B cell (primary cell): ENCODE measurements at regions not wholly inside any gene's neighbourhood (a gene's known extent, or its start where the extent isn't known, plus 50 kb on each side); places are given as distances from the start of the nearest gene placed in this dataset.

Experiments
- ATAC-seq: fragments of 200-7000 bp; cut with Tn5 transposase; one replicate; pipeline ENCODE4 v1.10.0; 2021; ENCODE audit warnings: low read depth, mild to moderate bottlenecking, moderate number of reproducible peaks, moderate library complexity
- CTCF ChIA-PET: fragments of 350-600 bp; sonication (Branson Sonifier 250); formaldehyde crosslinking; loops from one replicate; lab custom pipeline; 2021; ENCODE audit warnings: antibody characterized with exemption, inconsistent platforms; lab: Charles Lee
- POLR2A ChIA-PET: fragments of 350-600 bp; sonication (Branson Sonifier 250); formaldehyde crosslinking; loops from one replicate; lab custom pipeline; 2021; ENCODE audit warnings: antibody characterized with exemption; lab: Charles Lee
- DNase-seq: peaks from one replicate; pipeline ENCODE4 v3.0.0; 2013
- H2AFZ ChIP-seq: 2 replicates; pipeline ENCODE4 v1.6.1; 2012; ENCODE audit warnings: mild to moderate bottlenecking, low read depth, low read length; ENCODE audit not compliant: insufficient read depth, poor library complexity, severe bottlenecking
- H3K27ac ChIP-seq, 2 donors: 1 replicate in 1 of 2; 2 replicates in 1 of 2; pipeline ENCODE4 v1.5.1; 2012 to 2013; ENCODE audit warnings: low read length in 2 of 2, mild to moderate bottlenecking in 2 of 2, moderate library complexity in 1 of 2
- H3K27me3 ChIP-seq, 4 experiments: fragments of 200-600 bp in 1 of 4; sonication (generic) in 1 of 4; replicated peaks in 1 of 4; 1 replicate in 2 of 4; 2 replicates in 2 of 4; pipeline versions ENCODE4 v1.6.1 to v1.7.0; 2013 to 2016; ENCODE audit warnings: low read length in 3 of 4, mild to moderate bottlenecking in 2 of 4, mixed read lengths in 1 of 4, moderate library complexity in 1 of 4; ENCODE audit not compliant: insufficient read depth in 4 of 4, control insufficient read depth in 3 of 4; ENCODE audit errors: control extremely low read depth in 1 of 4
- H3K36me3 ChIP-seq, 2 experiments: replicated peaks in 1 of 2; 1 replicate in 1 of 2; 2 replicates in 1 of 2; pipeline versions ENCODE4 v1.6.1 to v1.7.1; 2013; ENCODE audit warnings: low read length in 1 of 2; ENCODE audit not compliant: insufficient read depth in 2 of 2, control insufficient read depth in 1 of 2; ENCODE audit errors: control extremely low read depth in 1 of 2, extremely low read depth in 1 of 2
- H3K4me1 ChIP-seq, 2 donors: fragments of 200-600 bp in 1 of 2; sonication (generic) in 1 of 2; 1 replicate in 1 of 2; 2 replicates in 1 of 2; pipeline versions ENCODE4 v1.5.1 to v1.6.1; 2013 to 2017; ENCODE audit warnings: low read length in 2 of 2; ENCODE audit not compliant: control insufficient read depth in 2 of 2, insufficient read depth in 2 of 2
- H3K4me2 ChIP-seq: replicated peaks from 2 replicates; pipeline ENCODE3; 2012; ENCODE audit warnings: mild to moderate bottlenecking, low read depth, low read length; ENCODE audit not compliant: poor library complexity, severe bottlenecking
- H3K4me3 ChIP-seq, 5 experiments: fragments of 200-600 bp in 1 of 5; sonication (generic) in 1 of 5; 1 replicate in 3 of 5; 2 replicates in 2 of 5; pipeline versions ENCODE4 v1.5.1 to v1.7.0; 2011 to 2016; ENCODE audit warnings: low read length in 4 of 5, mild to moderate bottlenecking in 4 of 5, low read depth in 2 of 5, control low read depth in 1 of 5, moderate library complexity in 1 of 5; ENCODE audit not compliant: insufficient read depth in 1 of 5; ENCODE audit errors: control extremely low read depth in 1 of 5, extremely low read depth in 1 of 5
- H3K79me2 ChIP-seq: fragments of 200-600 bp; sonication (generic); one replicate; pipeline ENCODE4 v1.6.0; 2016; ENCODE audit warnings: low read length; ENCODE audit not compliant: control insufficient read depth, insufficient read depth
- H3K9ac ChIP-seq: fragments of 200-600 bp; sonication (generic); 2 replicates; pipeline ENCODE4 v1.6.1; 2017; ENCODE audit warnings: mild to moderate bottlenecking, low read length, moderate library complexity
- H3K9me3 ChIP-seq, 3 donors: one replicate each; pipeline versions ENCODE4 v1.6.1 to v1.7.1; 2013; ENCODE audit warnings: low read length in 2 of 3; ENCODE audit not compliant: control insufficient read depth in 2 of 3, insufficient read depth in 1 of 3; ENCODE audit errors: control extremely low read depth in 1 of 3
- H4K20me1 ChIP-seq: 2 replicates; pipeline ENCODE4 v1.6.0; 2012; ENCODE audit warnings: mild to moderate bottlenecking, low read length; ENCODE audit not compliant: insufficient read depth, control insufficient read depth, poor library complexity, severe bottlenecking
- H3K27ac Mint-ChIP-seq: one replicate; pipeline ENCODE4 v1.8.0; 2021; ENCODE audit warnings: mixed read lengths
- H3K27me3 Mint-ChIP-seq: one replicate; pipeline ENCODE4 v1.8.0; 2021; ENCODE audit warnings: mixed read lengths
- H3K4me1 Mint-ChIP-seq: one replicate; pipeline ENCODE4 v1.8.0; 2021; ENCODE audit warnings: mixed read lengths
- H3K4me3 Mint-ChIP-seq: one replicate; pipeline ENCODE4 v1.8.0; 2021; ENCODE audit warnings: mixed read lengths
- H3K9me3 Mint-ChIP-seq: one replicate; pipeline ENCODE4 v1.8.0; 2022; ENCODE audit warnings: mixed read lengths; ENCODE audit not compliant: insufficient read depth
- EZH2 ChIP-seq: IDR thresholded peaks from 2 replicates; pipeline ENCODE4 v1.6.1; 2012; ENCODE audit warnings: borderline replicate concordance, low read depth, mild to moderate bottlenecking, moderate library complexity, low read length; ENCODE audit not compliant: insufficient read depth, poor library complexity, severe bottlenecking
- WGBS: methylation state at CpG from one replicate; pipeline ENCODE4 v1.1.5; 2013; ENCODE audit warnings: missing lambda C conversion rate; ENCODE audit not compliant: insufficient coverage; 5-methylcytosine and 5-hydroxymethylcytosine counted together
- intact Hi-C: fragments of 100-400 bp; cut with micrococcal nuclease; formaldehyde crosslinking; loops from one replicate; pipeline ENCODE4 v1.10.0; 2022
- TF ChIP-seq, protein P1 (sequence below): fragments of 200-600 bp; IDR thresholded peaks from one replicate; pipeline ENCODE4 v1.8.0; 2022; ENCODE audit warnings: antibody characterized with exemption, mild to moderate bottlenecking

DNA sequence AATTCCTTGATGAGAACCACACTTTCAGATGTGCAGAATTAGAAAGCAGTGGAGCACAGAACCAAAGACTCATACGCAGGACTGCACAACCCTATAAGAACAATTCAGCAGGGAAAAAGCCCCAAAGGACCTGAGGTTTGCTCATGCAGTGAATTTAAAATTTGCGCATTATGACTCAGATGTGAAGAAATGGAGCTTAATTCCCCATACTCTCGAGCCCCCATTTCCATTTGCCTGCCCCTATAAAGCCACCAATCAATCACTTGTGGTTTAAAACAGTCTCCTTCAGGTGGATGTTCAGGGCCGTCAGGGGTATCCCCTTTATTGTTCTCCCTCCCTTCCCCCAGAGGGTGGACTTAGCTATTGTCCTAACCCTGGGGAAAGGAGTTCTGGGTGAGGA lies 221.2 kb downstream of the IGSF11 start:
- CTCF ChIA-PET: no interaction called here
- ATAC-seq: no peak
- Histone ChIP-seq H3K9ac (no peak overlapping the region), H3K27me3 (peaks cover 0 to 9% (median 0%) of the 10 kb centered on the region in 4 experiments), H3K36me3 (no peaks in the 10 kb centered on the region), H3K79me2 (no peaks in the 10 kb centered on the region), H3K4me2 (no peak overlapping the region), H4K20me1 (no peaks in the 10 kb centered on the region), H3K4me1 (no peaks in the 10 kb centered on the region), H3K4me3 (no peak overlapping the region), H3K9me3 (no peaks in the 10 kb centered on the region), H2AFZ (no peak overlapping the region), H3K27ac (no peak overlapping the region)
- H3K27ac Mint-ChIP-seq: no peak overlapping the region
- no peak overlapping the region for H3K4me3 Mint-ChIP-seq
- intact Hi-C loops: no loop called here
- H3K9me3 Mint-ChIP-seq: no peaks in the 10 kb centered on the region
- DNase-seq: no peak
- no peak for TF ChIP-seq EZH2
- TF ChIP-seq, protein P1, sequence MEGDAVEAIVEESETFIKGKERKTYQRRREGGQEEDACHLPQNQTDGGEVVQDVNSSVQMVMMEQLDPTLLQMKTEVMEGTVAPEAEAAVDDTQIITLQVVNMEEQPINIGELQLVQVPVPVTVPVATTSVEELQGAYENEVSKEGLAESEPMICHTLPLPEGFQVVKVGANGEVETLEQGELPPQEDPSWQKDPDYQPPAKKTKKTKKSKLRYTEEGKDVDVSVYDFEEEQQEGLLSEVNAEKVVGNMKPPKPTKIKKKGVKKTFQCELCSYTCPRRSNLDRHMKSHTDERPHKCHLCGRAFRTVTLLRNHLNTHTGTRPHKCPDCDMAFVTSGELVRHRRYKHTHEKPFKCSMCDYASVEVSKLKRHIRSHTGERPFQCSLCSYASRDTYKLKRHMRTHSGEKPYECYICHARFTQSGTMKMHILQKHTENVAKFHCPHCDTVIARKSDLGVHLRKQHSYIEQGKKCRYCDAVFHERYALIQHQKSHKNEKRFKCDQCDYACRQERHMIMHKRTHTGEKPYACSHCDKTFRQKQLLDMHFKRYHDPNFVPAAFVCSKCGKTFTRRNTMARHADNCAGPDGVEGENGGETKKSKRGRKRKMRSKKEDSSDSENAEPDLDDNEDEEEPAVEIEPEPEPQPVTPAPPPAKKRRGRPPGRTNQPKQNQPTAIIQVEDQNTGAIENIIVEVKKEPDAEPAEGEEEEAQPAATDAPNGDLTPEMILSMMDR: no peak
- peaks cover 12% of the 10 kb centered on the region for H3K27me3 Mint-ChIP-seq
- H3K4me1 Mint-ChIP-seq: no peaks in the 10 kb centered on the region
- WGBS: 63% methylated on average over 3 of the region's 4 CpGs
- POLR2A ChIA-PET: no interaction called here

DNA sequence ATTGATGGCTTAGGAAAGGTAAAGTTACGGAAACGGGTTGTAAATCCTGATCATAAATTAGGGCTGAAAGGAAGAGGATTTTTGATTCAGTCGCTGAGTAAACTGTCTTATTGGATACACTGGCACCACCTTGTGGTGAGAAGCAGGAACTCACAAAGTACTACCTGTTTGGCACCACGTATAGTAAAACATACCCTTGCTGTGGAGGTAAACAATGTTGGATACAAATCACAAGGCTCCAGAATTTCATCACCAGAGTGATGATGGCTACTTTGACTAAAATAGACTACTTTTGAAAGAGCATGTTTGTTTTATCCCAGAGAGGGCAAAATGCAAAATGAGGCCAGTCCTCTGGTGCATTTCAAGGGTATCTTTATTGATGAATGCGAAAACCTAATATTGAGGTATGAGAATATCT lies 216.9 kb downstream of the IGSF11 start:
- H2AFZ ChIP-seq: no peak overlapping the region
- no peak overlapping the region for H3K4me3 Mint-ChIP-seq

More for the DNA sequence above, 216.9 kb downstream of the IGSF11 start:
- no peaks in the 10 kb centered on the region for H3K4me1 ChIP-seq
- Mint-ChIP-seq H3K27ac (no peak overlapping the region), H3K27me3 (peaks cover 6% of the 10 kb centered on the region), H3K4me1 (no peaks in the 10 kb centered on the region), H3K9me3 (no peaks in the 10 kb centered on the region)
- intact Hi-C loops: no loop called here
- no peak overlapping the region for H3K4me3 ChIP-seq
- no peaks in the 10 kb centered on the region for H3K36me3 ChIP-seq
- ATAC-seq: no peak
- H3K27me3 ChIP-seq: peaks cover 0 to 9% (median 0%) of the 10 kb centered on the region in 4 experiments
- ChIA-PET CTCF (interaction anchor here (1.2 to 2.0 kb wide), 2 partner anchors 10 kb away, joined by 3 to 6 read pairs; no protein-coding TSS in a partner anchor), POLR2A (no interaction called here)
- WGBS: 0% methylated on average over 3 of the region's 5 CpGs
- peak; percentile 54 for DNase-seq
- H4K20me1 ChIP-seq: no peaks in the 10 kb centered on the region
- H3K4me2 ChIP-seq: no peak overlapping the region
- no peak overlapping the region for H3K27ac ChIP-seq
- H3K9ac ChIP-seq: no peak overlapping the region
- H3K79me2 ChIP-seq: no peaks in the 10 kb centered on the region
- H3K9me3 ChIP-seq: no peaks in the 10 kb centered on the region
- TF ChIP-seq EZH2: no peak
- TF ChIP-seq, protein P1: peak; percentile 88
